GM18858 (cell line): ENCODE measurements at regions not wholly inside any gene's neighbourhood (a gene's known extent, or its start where the extent isn't known, plus 50 kb on each side); places are given as distances from the start of the nearest gene placed in this dataset.

ENCODE experiments used
- ATAC-seq: cut with Tn5 transposase; IDR thresholded peaks from one replicate; pipeline ENCODE4 v1.9.1; 2021; ENCODE audit not compliant: unreplicated experiment

DNA sequence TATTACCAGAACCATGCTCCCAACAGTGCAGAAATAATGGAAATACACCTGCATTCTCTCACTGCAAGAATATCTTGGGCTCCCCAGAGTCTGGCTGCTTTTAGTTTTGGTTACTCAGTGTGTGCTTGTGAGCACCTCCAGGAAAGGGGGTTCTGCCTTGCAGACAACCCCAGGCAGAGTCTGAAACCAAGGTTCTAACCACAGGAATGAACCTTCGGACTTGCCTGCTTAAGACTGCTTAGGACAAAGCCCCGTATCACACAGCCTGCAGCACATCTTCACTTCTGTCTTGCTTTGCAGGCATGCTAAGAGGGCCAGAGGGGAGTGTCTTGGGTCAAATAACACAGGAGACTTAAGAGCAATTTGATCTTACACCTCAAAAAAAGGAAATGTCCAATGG is 94.8 kb upstream of the SPATA31C2 start:
- ATAC-seq = no peak

DNA sequence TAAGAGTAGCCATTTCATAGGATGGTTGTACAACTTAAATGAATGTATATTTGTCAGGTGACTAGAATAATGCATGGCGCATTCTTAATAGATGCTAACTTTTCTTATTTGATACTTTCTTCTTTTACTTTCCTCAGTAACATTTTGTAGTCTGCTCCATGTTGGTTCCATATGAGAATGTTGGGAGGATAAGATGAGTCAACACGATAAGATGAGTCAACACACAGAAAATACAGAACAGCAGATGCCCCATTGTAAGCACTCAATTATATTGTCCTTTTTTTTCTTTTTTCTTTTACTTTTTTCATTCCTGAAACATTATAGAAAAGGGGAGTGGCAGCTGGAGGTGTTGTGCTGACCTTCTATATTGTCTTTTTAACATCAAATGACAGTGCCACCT is 92.3 kb upstream of the SPATA31C2 start:
- no peak for ATAC-seq

DNA sequence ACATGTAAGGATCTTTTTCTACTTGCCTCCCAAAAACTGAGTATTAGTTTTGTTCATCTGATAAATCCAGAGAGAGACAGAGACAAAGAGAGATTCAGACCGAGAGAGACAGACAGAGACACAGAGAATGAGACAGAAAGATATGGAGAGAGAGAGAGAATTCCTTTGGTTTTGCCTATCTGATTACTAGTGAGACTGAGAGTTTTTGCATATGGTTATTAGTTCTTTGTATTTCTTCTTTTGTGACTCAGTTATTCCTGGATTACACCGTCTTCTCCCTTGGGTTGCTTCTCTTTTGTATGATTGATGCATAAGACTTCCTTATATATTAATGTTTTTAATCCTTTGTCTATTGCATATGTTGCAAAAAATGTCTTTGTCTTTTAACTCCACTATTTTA is 91.2 kb upstream of the SPATA31C2 start:
- ATAC-seq = no peak

GRCh38 chr9:88224938-88225337 is 86.7 kb upstream of the SPATA31C2 start:
- ATAC-seq = no peak

DNA sequence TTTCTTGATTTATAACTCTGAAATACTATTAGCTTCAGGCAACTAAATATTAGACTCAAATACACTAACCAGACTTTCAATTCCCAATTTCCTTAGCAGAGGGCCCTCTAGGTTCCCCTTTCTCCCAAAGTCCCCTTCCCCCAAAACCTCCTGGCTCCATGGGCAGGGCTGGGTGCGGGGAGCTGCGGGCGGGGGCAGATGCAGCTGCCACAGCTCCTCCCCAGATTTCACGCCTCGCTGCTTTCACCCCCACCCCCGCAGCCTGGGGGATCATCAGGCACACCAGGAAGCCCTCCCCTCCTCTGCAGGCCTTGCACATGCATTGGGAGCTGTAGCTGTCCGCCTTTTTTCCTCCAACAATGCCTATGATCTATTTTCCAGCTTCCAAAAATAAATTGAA is 82.8 kb upstream of the SPATA31C2 start:
- ATAC-seq = no peak

DNA sequence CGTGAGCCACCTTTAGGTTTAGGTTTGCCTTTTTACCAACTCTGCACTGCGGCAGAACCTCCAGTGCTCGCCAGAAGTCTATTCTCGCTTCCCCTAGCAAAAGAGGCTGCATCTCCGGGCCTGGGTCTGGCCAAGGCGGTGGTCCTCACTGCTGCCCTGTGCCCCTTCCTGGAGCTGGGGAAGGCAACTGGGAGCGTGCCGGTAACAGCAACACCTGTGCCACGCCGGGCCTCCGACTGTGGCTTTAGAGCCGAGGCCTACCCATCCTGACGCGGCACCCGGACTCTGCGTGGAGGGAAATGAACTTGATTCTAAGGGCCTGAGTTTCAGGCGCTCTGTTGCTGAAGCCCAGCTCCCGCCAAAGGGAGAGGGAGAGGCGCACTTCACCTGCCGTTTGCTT is 82.4 kb upstream of the SPATA31C2 start:
- ATAC-seq = no peak

DNA sequence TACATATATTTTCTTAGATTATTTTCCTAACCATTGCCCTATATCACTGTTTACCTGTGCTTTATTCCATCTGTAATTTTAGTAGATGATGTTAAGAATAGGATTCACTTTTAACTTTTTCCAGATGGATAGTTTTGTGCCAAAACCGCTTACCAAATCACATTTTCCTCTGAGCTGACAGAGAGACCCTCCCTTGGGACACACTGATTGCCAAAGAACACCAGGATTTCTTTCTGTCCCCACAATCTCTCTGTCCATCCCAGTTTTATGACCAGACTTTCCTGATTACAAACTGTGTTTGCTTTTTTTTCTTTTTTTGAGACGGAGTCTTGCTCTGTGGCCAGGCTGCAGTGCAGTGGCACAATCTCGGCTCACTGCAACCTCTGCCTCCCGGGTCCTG is 81.3 kb upstream of the SPATA31C2 start:
- no peak for ATAC-seq

DNA sequence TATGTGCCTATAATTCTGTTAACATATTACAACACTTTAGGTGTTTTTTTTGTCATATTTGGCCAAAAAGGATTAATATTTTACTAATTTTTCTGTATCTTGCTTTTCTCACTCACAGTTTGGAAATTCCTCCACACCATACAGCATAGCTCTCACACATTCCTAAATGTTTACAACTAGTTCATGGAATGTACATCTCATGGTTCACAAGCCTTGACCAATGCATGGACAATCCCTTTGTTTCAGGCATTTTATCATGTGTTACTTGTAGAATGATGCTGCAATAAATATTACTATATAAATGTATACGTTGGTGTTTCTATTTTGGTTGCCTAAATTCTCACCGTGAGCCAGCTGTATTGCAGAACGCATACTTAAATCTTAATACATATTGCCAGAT is 80.5 kb upstream of the SPATA31C2 start:
- no peak for ATAC-seq

DNA sequence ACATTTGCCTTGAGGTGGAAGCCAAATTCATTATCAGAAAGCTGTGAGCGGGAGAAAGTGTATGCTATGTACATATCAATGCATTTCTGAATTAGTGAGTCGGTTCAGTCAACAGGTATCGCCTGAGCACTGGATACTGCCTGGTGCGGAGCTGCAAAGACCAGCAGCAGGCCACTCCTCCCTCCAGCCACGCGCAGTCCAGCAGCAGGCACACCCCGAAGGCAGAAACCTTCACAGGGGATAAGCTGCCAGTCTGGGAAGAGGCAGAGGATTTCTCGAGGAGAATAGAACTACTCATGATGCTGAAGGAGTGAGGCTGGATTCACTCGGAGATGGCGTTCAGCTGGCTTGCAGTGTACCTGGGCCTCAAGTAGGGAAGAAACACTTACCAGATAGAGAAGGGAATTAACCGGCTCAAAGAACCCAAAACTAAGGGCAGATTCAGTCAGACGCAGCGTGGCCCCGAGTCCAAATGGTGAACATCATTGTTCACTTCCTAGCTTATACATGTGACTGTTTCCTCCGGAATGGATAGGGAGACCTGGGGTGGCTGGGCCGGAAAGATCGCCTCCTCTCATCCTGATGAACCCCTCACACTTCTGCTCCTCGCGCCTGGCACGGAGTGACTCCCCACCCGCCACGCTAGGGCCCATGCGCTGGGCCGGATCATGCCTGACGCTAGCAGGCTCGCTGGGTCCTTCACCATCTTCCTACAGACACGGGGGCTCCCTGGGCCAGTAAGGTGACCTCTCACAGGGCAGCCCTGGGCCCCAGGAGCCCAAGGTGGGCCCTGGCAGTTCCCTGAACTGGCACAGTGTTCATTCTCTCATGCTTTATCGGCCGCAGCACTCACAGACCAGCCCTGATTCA is 78.1 kb upstream of the SPATA31C2 start:
- ATAC-seq = no peak

GRCh38 chr9:88215196-88216125 is 77.2 kb upstream of the SPATA31C2 start:
- no peak for ATAC-seq

DNA sequence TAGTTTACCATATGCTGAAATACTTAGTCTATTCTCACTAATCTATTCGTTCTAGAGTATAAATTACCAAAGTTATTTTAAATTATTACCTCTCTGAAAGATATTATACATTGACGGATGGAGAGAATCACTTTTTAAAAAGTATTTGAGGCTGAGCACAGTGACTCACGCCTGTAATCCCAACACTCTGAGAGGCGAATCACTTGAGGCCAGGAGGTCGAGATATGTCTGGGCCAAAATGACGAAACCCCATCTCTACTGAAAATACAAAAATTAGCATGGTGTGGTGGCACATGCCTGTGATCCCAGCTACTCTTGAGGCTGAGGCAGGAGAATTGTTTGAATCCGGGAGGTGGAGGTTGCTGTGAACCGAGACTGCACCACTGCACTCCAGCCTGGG is 64.0 kb upstream of the SPATA31C2 start:
- no peak for ATAC-seq

DNA sequence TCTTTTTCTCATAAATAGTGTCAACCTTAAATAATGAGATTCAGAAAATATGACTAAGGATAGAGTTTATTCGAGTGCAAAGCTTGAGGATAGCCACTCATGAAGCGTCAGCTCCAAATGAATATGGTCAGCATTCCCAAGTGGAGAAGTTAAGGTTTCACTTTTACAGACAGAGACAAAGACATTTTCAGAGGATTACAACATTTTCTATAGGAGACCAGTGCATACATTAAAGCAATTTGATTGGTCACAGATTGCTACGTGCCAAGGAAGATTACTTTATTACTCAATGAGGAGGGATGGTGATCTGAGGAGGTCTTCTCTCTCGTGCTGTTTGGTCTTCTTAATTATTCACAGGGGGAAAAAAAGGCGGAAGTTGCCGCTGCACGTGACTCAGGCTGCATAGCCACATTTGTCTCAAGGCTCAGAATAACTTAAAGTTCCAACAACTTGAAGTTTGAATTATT is 60.1 kb upstream of the SPATA31C2 start:
- ATAC-seq = no peak

DNA sequence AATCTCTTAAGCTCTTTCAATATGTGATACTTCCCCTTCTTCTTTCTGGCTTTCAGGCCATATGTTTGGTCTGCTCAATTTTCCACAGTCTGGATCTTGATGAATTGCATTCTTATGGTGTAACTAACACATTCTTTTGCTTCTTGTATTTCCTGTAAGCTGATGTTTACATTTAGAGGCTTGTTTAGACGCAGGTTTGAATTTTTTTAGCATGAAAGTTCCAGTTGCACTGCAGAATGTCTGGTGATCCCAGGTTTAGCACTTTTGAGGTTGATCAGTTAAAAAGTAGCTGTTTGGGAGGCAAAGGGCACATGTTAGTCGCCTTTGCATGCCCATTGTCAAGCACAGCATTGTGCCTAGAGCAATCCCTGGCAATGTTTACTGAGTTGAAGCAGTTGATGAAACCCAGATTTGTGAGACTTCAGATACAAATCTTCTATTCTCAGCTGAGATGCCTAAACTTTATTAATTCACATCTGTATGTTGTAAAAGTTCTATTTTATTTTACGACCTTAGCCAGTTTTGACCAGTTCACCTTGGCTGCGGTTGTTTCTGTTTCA is 59.6 kb upstream of the SPATA31C2 start:
- no peak for ATAC-seq

- ATAC-seq = no peak
Observed at GRCh38 chr9:88197016-88197415, 58.7 kb upstream of the SPATA31C2 start.

GRCh38 chr9:88196142-88196790 is 58.0 kb upstream of the SPATA31C2 start:
- ATAC-seq = no peak

GRCh38 chr9:88193766-88194165 is 55.5 kb upstream of the SPATA31C2 start:
- no peak for ATAC-seq

DNA sequence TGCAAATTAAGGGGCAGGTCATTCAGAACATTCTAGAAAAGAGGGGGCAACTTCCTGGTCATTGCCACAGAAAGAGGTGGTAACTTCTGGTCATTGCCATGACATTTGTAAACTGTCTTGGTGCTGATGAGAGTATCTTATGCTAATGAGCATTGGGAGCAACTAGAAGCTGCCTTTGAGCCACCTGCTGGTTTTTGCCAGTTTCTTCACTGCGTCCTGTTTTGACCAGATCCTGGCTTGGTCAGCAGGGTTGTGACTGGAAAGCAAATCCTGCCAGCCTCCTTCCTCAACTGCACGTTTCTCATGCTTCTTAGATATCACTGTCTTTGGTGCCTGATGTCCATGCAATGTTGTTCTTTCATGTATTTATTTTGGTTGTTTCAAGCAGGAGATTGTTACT is 53.2 kb upstream of the SPATA31C2 start:
- ATAC-seq = no peak

DNA sequence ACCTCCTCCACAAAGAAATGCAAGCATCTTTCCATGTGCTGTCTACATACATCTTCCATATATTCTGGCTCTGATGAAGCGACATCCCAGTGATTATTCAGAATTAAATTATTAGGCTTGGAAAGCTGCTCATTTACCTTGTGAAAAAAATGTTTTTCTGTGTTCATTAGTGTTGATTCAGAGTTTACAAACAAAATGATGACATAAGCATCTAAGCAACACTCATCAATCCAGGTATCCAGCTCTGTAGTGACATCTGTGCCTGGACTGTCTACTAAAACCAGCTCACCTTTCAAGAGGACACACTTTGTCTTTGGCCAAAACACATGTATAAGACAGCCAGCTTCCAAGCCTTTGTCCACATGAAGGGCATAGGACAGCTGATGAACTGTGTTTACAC is 51.1 kb upstream of the SPATA31C2 start:
- ATAC-seq = no peak
